HG02763 (cell line): ENCODE measurements at regions not wholly inside any gene's neighbourhood (a gene's known extent, or its start where the extent isn't known, plus 50 kb on each side); places are given as distances from the start of the nearest gene placed in this dataset.

ENCODE experiments used
- ATAC-seq: cut with Tn5 transposase; IDR thresholded peaks from one replicate; pipeline ENCODE4 v1.9.1; 2021; ENCODE audit warnings: mild to moderate bottlenecking, moderate library complexity; ENCODE audit not compliant: unreplicated experiment

- no peak for ATAC-seq
Observed at GRCh38 chr12:115859231-115859630, 418.3 kb downstream of the MED13L start.

- no peak for ATAC-seq
Observed at GRCh38 chr12:115857923-115858322, 419.6 kb downstream of the MED13L start.

- no peak for ATAC-seq
Observed at GRCh38 chr12:115857160-115857920, 420.2 kb downstream of the MED13L start.

- ATAC-seq = no peak
Observed at GRCh38 chr12:115852054-115852453, 425.4 kb downstream of the MED13L start.

- no peak for ATAC-seq
Observed at GRCh38 chr12:115850957-115851356, 426.5 kb downstream of the MED13L start.

GRCh38 chr12:115849262-115849943, 428.1 kb downstream of the MED13L start:
- no peak for ATAC-seq

GRCh38 chr12:115847398-115847797, 430.1 kb downstream of the MED13L start:
- ATAC-seq = no peak

GRCh38 chr12:115846516-115846915, 431.0 kb downstream of the MED13L start:
- no peak for ATAC-seq

- no peak for ATAC-seq
Observed at GRCh38 chr12:115840159-115840558, 437.3 kb downstream of the MED13L start.

- no peak for ATAC-seq
Observed at GRCh38 chr12:115838952-115839351, 438.5 kb downstream of the MED13L start.

- no peak for ATAC-seq
Observed at GRCh38 chr12:115837220-115837619, 440.3 kb downstream of the MED13L start.

- no peak for ATAC-seq
Observed at GRCh38 chr12:115835445-115835844, 442.0 kb downstream of the MED13L start.

GRCh38 chr12:115833704-115834103, 443.8 kb downstream of the MED13L start:
- no peak for ATAC-seq

- no peak for ATAC-seq
Observed at GRCh38 chr12:115830633-115831032, 446.9 kb downstream of the MED13L start.

GRCh38 chr12:115830070-115830469, 447.4 kb downstream of the MED13L start:
- no peak for ATAC-seq

- no peak for ATAC-seq
Observed at GRCh38 chr12:115828168-115828567, 449.3 kb downstream of the MED13L start.

GRCh38 chr12:115824936-115825602, 452.4 kb downstream of the MED13L start:
- ATAC-seq = no peak

- ATAC-seq = no peak
Observed at GRCh38 chr12:115823635-115824034, 453.9 kb downstream of the MED13L start.

- no peak for ATAC-seq
Observed at GRCh38 chr12:115820656-115821055, 456.8 kb downstream of the MED13L start.

GRCh38 chr12:115818973-115819372, 458.5 kb downstream of the MED13L start:
- ATAC-seq = no peak

- ATAC-seq = no peak
Observed at GRCh38 chr12:115817389-115817788, 460.1 kb downstream of the MED13L start.

- no peak for ATAC-seq
Observed at GRCh38 chr12:115815924-115816323, 461.6 kb downstream of the MED13L start.
